Astrocyte (in vitro differentiated cells and primary cell): ENCODE measurements at regions not wholly inside any gene's neighbourhood (a gene's known extent, or its start where the extent isn't known, plus 50 kb on each side); places are given as distances from the start of the nearest gene placed in this dataset.

Experiments
- DNase-seq: peaks from one replicate; pipeline ENCODE4 v3.0.0-alpha.2; 2010; ENCODE audit warnings: low read depth
- FAIRE-seq: peaks from 2 replicates; lab custom pipeline; 2011; peaks lifted over from hg19 to GRCh38; lab: Jason Lieb, UNC
- H2AFZ ChIP-seq: 2 replicates; pipeline ENCODE4 v1.6.0; 2012; ENCODE audit warnings: low read depth, low read length, inconsistent platforms
- H3K27ac ChIP-seq: 2 replicates; pipeline ENCODE4 v1.5.1; 2011; ENCODE audit warnings: low read depth, low read length, inconsistent platforms
- H3K27me3 ChIP-seq: 2 replicates; pipeline ENCODE4 v1.6.0; 2011; ENCODE audit warnings: low read length, inconsistent platforms; ENCODE audit not compliant: insufficient read depth
- H3K36me3 ChIP-seq: 2 replicates; pipeline ENCODE4 v1.5.1; 2011; ENCODE audit warnings: low read length, inconsistent platforms; ENCODE audit not compliant: insufficient read depth
- H3K4me1 ChIP-seq: 2 replicates; pipeline ENCODE4 v1.5.1; 2011; ENCODE audit warnings: low read length, inconsistent platforms; ENCODE audit not compliant: insufficient read depth
- H3K4me2 ChIP-seq: 2 replicates; pipeline ENCODE4 v1.6.0; 2012; ENCODE audit warnings: low read length, inconsistent platforms
- H3K4me3 ChIP-seq: 2 replicates; pipeline ENCODE4 v1.5.1; 2011; ENCODE audit warnings: low read depth, mild to moderate bottlenecking, low read length, inconsistent platforms; ENCODE audit not compliant: insufficient read depth
- H3K79me2 ChIP-seq: 2 replicates; pipeline ENCODE4 v1.6.0; 2012; ENCODE audit warnings: mild to moderate bottlenecking, low read length, inconsistent platforms; ENCODE audit not compliant: insufficient read depth
- H3K9ac ChIP-seq: 2 replicates; pipeline ENCODE4 v1.6.0; 2012; ENCODE audit warnings: mild to moderate bottlenecking, low read length, inconsistent platforms
- H3K9me3 ChIP-seq: 2 replicates; pipeline ENCODE4 v1.5.1; 2012; ENCODE audit warnings: low read depth, mild to moderate bottlenecking, low read length, inconsistent platforms; ENCODE audit not compliant: insufficient read depth
- H4K20me1 ChIP-seq: 2 replicates; pipeline ENCODE4 v1.6.0; 2012; ENCODE audit warnings: low read length, inconsistent platforms; ENCODE audit not compliant: insufficient read depth
- H3K27ac Mint-ChIP-seq: one replicate; pipeline ENCODE4 v1.8.0; 2021; ENCODE audit warnings: mild to moderate bottlenecking, mixed read lengths; ENCODE audit not compliant: unreplicated experiment
- H3K27me3 Mint-ChIP-seq: one replicate; pipeline ENCODE4 v1.8.0; 2021; ENCODE audit warnings: low read depth, mixed read lengths; ENCODE audit not compliant: unreplicated experiment
- H3K36me3 Mint-ChIP-seq: one replicate; pipeline ENCODE4 v1.8.0; 2021; ENCODE audit warnings: low read depth, mixed read lengths; ENCODE audit not compliant: unreplicated experiment
- H3K4me1 Mint-ChIP-seq: one replicate; pipeline ENCODE4 v1.8.0; 2021; ENCODE audit warnings: low read depth, mixed read lengths; ENCODE audit not compliant: unreplicated experiment
- H3K4me3 Mint-ChIP-seq: one replicate; pipeline ENCODE4 v1.8.0; 2021; ENCODE audit warnings: mild to moderate bottlenecking, moderate library complexity, mixed read lengths; ENCODE audit not compliant: unreplicated experiment
- H3K9me3 Mint-ChIP-seq: one replicate; pipeline ENCODE4 v1.8.0; 2021; ENCODE audit warnings: mild to moderate bottlenecking, mixed read lengths; ENCODE audit not compliant: unreplicated experiment
- EZH2 ChIP-seq: IDR thresholded peaks from 2 replicates; pipeline ENCODE4 v1.6.1; 2012; ENCODE audit warnings: mild to moderate bottlenecking, low read length, inconsistent platforms; ENCODE audit not compliant: insufficient read depth
- TF ChIP-seq, protein P1 (sequence below): IDR thresholded peaks from 2 replicates; pipeline ENCODE4 v1.5.1; 2011; ENCODE audit warnings: low read depth, mild to moderate bottlenecking, inconsistent platforms, low read length, moderate library complexity; ENCODE audit not compliant: insufficient read depth

GRCh38 chr4:65265526-65265925 lies 404.8 kb downstream of the EPHA5 start:
- Histone ChIP-seq H3K9ac (no peak overlapping the region), H3K4me3 (no peak overlapping the region), H3K36me3 (no peaks in the 10 kb centered on the region), H3K9me3 (no peaks in the 10 kb centered on the region), H3K4me2 (no peak overlapping the region), H3K27ac (no peak overlapping the region), H3K4me1 (no peaks in the 10 kb centered on the region), H3K79me2 (no peaks in the 10 kb centered on the region), H3K27me3 (no peaks in the 10 kb centered on the region), H4K20me1 (no peaks in the 10 kb centered on the region), H2AFZ (no peak overlapping the region)
- no peak overlapping the region for H3K4me3 Mint-ChIP-seq
- DNase-seq = no peak
- TF ChIP-seq, protein P1, sequence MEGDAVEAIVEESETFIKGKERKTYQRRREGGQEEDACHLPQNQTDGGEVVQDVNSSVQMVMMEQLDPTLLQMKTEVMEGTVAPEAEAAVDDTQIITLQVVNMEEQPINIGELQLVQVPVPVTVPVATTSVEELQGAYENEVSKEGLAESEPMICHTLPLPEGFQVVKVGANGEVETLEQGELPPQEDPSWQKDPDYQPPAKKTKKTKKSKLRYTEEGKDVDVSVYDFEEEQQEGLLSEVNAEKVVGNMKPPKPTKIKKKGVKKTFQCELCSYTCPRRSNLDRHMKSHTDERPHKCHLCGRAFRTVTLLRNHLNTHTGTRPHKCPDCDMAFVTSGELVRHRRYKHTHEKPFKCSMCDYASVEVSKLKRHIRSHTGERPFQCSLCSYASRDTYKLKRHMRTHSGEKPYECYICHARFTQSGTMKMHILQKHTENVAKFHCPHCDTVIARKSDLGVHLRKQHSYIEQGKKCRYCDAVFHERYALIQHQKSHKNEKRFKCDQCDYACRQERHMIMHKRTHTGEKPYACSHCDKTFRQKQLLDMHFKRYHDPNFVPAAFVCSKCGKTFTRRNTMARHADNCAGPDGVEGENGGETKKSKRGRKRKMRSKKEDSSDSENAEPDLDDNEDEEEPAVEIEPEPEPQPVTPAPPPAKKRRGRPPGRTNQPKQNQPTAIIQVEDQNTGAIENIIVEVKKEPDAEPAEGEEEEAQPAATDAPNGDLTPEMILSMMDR = no peak
- TF ChIP-seq EZH2 = no peak
- H3K36me3 Mint-ChIP-seq = no peaks in the 10 kb centered on the region
- H3K4me1 Mint-ChIP-seq = no peaks in the 10 kb centered on the region
- H3K27me3 Mint-ChIP-seq = no peaks in the 10 kb centered on the region
- H3K9me3 Mint-ChIP-seq = no peaks in the 10 kb centered on the region
- no peak for FAIRE-seq
- no peak overlapping the region for H3K27ac Mint-ChIP-seq

GRCh38 chr4:65259296-65259695 lies 411.0 kb downstream of the EPHA5 start:
- DNase-seq = no peak
- H4K20me1 ChIP-seq = no peaks in the 10 kb centered on the region
- H3K4me3 ChIP-seq = no peak overlapping the region
- no peaks in the 10 kb centered on the region for H3K27me3 ChIP-seq
- H3K4me1 ChIP-seq = no peaks in the 10 kb centered on the region
- no peak overlapping the region for H3K4me2 ChIP-seq
- H3K27ac ChIP-seq = no peak overlapping the region
- H3K9me3 ChIP-seq = no peaks in the 10 kb centered on the region
- no peak overlapping the region for H3K9ac ChIP-seq
- TF ChIP-seq, protein P1 = no peak
- TF ChIP-seq EZH2 = no peak
- no peaks in the 10 kb centered on the region for H3K36me3 Mint-ChIP-seq
- H2AFZ ChIP-seq = no peak overlapping the region
- no peak overlapping the region for H3K4me3 Mint-ChIP-seq
- no peaks in the 10 kb centered on the region for H3K36me3 ChIP-seq
- H3K27ac Mint-ChIP-seq = no peak overlapping the region
- FAIRE-seq = no peak
- H3K27me3 Mint-ChIP-seq = no peaks in the 10 kb centered on the region
- H3K4me1 Mint-ChIP-seq = no peaks in the 10 kb centered on the region
- no peaks in the 10 kb centered on the region for H3K9me3 Mint-ChIP-seq
- H3K79me2 ChIP-seq = no peaks in the 10 kb centered on the region

- Histone ChIP-seq H3K4me2 (no peak overlapping the region), H3K4me3 (no peak overlapping the region), H3K4me1 (no peaks in the 10 kb centered on the region), H3K9me3 (no peaks in the 10 kb centered on the region), H3K27me3 (no peaks in the 10 kb centered on the region), H3K9ac (no peak overlapping the region), H3K27ac (no peak overlapping the region), H3K36me3 (no peaks in the 10 kb centered on the region), H4K20me1 (no peaks in the 10 kb centered on the region), H3K79me2 (no peaks in the 10 kb centered on the region), H2AFZ (no peak overlapping the region)
- H3K27ac Mint-ChIP-seq = no peak overlapping the region
- H3K4me3 Mint-ChIP-seq = no peak overlapping the region
- DNase-seq = no peak
- no peaks in the 10 kb centered on the region for H3K9me3 Mint-ChIP-seq
- H3K4me1 Mint-ChIP-seq = no peaks in the 10 kb centered on the region
- TF ChIP-seq, protein P1 = no peak
- no peak for TF ChIP-seq EZH2
- H3K36me3 Mint-ChIP-seq = no peaks in the 10 kb centered on the region
- no peaks in the 10 kb centered on the region for H3K27me3 Mint-ChIP-seq
- FAIRE-seq = no peak
Measured at GRCh38 chr4:65250916-65251315, 419.4 kb downstream of the EPHA5 start.
